NOMO-1 treated with DMSO at 0.1 percent for 48 hours (cell line): ENCODE measurements at regions not wholly inside any gene's neighbourhood (a gene's known extent, or its start where the extent isn't known, plus 50 kb on each side); places are given as distances from the start of the nearest gene placed in this dataset.

Experiments used
- DNase-seq: peaks from one replicate; lab custom pipeline; 2025; ENCODE audit not compliant: unreplicated experiment; lab: John Stamatoyannopoulos, UW

DNA sequence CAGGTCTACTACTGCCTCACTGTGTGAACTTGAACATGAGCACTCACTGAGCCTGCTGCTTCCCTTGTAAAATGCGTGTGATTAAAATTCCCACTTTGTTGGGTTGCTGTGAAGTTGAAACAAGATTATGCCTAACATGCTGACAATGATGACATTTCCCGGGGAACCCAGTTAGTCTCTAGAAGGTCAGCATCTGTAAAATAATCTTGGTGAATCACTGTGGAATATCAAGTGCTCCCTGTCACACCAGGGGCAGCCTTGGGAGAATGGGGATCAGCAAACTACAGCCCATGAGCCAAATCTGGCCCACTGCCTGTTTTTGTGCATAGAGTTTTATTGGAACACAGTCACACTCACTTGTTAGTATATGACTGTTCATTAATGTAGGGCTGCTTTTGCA is 335.2 kb downstream of the MIAT start:
- no peak for DNase-seq

DNA sequence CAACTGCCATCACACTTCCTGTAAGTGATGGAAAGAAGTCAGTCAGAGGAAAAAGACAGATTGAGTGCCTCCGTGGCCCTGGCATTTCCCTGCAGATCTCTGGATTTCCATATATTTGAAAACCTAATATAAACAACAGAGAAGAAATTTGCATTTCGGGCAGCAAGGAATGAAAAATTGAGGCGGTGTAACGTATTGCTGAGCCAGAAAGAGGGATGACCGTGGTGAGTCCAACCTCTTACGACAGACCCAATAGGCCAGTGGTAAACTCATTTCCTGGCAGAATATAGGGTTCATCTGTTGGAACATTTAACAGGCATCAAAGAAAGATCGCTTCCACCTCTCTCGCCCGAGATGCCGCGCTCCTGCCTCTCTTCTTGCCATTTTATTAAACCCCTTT is 336.5 kb downstream of the MIAT start:
- no peak for DNase-seq

DNA sequence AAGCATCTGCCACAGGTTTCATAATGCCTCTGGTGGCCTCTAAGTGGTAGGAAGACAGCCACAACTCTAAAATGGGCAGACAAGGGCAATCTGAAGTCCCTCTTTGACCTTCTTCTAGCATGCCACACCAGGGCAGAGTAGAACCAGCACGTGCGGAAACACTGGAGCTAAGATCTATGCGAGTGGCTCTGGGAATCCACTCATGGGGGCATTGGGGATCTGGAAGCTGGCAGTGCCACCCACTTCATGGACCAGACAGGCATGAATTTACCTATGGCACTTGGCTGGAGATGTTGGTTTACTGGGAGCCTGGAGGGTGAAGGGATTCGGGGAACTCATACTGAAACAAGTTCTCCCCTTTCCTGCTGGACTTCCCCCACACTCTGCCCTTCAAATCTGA is 337.4 kb downstream of the MIAT start:
- DNase-seq: no peak

DNA sequence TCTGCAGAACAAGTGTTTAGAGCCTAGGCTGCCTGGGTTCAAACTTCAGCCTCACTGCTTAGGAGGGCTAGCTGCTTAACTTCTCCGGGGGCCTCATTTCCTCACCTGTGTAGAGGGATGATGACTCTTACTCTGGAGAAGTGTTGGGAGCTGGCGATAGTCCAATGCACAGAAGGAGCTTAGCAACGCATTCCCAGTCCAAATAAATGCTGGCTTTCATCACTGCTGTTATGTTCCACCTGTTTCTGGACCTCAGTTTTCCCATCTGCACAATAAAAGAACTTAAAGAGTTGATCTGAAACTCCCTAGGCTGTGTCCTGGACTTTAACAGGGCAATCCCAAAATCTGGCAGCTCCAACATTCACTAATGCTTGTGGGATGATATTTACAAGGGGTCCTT is 337.8 kb downstream of the MIAT start:
- no peak for DNase-seq

DNA sequence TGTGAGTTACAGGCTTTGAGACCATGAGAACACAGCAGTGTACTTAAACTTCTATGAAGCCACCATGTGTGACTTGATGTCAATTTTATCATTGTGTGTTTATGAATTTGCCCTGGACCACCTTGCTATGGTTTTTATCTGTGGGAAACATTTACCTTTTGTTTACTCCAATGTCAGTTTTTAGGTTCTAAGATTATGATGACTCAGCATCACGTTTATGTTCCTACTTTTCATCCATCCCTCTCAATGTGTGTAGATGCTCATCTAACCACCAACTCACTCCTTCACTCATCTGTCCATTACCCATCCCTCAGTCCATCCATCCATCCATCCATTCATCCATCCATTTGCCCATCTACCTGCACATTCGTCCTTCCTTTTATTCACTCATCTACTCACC is 338.8 kb downstream of the MIAT start:
- no peak for DNase-seq

DNA sequence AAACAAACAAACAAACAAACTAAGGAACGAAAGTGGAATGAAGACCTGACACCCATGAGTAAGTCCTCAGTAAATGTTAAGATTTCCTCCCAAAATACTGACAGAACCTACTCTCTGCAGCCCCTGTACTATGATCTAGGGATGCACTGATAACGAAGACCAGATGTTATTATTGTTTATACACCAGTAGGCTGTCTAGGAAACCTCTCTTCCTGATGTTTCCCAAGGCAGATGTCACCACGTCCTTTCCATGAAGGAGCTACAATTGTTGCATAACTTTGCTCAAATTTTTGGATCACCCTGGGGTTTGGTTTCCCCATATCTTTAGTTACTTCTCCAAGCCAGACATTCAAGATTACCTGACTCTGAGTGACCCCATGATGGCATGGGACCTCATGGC is 340.7 kb downstream of the MIAT start:
- no peak for DNase-seq

DNA sequence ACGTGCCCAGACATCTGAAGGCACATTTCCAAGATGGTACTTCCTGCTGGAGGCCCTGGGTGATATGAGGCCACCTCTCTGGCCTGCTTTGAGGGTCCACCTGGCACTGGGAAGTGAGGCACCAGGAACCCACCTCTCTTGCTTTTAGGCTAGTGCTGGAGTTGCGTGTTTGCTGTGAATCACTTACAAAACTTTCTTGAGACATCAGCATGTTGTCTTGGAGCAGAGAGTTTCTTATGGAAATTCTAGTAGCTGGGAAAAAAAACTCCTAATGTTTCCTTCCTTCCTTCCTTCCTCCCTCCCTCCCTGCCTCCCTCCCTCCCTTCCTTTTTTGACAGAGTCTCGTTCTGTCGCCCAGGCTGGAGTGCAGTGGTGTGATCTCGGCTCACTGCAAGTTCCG is 341.3 kb downstream of the MIAT start:
- DNase-seq: no peak

DNA sequence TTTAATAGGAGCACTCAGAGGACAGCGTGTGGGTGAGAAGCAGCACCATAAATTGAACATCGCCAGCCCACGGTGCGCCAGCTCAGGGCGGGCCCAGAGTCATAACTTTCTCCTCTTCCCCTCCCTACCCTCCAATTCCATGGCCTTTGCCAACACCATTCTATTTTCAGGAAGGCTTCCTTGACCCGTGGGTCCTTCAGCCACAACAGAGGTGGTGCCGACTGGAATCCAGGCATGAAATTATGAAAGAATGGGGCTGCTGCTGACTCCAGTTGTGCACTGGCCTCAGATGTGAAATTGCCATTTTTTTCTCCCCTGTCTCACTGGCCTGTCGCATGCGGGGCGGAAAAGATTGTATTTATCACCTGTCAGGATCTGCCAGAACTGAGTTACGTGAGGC is 345.9 kb downstream of the MIAT start:
- DNase-seq: no peak

DNA sequence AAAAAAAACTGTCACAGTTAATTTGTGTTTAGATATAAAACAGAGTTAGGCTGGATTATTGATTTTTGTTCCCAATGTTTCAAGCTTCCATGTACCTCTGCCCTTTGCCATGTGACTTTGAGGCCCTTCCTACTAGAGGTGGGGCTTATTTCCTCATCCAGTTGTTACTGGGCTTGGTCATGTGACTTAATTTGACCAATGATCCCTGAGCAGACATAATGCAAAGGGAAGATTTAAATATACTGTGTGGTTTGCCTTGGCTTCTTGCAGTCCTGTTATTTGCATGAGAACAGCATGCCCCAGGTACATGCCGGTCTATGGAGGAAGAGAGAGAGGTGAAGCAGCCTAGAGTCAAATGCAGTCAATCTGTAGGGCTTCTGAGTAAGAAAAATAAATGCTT is 347.0 kb downstream of the MIAT start:
- DNase-seq: no peak

DNA sequence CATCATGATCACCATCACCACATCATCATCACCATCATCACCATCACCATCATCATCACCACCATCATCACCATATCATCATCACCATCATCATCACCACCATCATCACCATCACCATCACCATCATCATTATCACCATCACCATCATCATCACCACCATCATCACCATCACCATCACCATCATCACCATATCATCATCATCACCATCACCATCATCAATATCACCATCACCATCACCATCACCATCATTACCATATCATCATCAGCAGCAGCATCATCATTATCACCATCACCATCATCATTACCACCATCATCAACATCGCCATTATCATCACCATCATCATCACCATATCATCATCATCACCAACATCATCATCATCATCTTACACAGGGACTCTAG is 351.1 kb downstream of the MIAT start:
- DNase-seq: no peak

DNA sequence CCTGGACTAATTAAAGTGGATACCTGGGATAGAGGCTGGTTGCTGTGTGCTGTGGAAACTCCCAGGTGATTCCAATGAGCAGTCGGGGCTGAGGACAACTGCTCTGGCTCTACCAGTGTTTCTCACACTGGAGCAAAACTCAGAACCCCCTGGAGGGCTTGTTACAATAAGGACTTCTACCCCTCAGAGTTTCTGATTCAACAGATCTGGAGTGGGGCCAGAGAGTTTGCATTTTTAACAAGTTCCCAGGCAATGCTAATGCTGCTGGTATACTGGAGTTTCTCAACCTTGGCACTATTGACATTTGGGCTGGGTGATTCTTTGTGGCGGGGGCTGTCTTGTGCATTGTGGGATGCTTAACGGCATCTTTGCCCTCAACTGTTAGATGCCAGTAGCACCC is 353.7 kb downstream of the MIAT start:
- DNase-seq: no peak

DNA sequence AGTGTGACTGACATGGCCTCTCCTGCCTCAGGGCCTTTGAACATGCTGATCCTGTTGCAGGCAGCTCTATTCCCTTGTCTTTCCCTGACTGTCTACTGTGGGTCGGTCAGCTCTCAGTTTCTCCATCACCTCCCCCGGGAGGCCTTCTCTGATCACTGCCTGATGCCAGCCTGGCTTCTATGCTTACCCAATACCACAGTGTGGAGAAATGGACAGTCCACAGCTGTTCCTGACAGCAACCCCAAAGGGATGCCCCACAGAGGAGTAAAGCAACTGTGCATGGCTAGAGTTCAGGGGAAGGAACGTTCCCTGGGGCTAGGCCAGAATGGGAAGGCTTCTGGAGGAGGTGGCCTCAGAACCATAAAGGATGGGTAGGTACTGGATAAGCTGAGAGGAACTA is 354.3 kb downstream of the MIAT start:
- DNase-seq: no peak

DNA sequence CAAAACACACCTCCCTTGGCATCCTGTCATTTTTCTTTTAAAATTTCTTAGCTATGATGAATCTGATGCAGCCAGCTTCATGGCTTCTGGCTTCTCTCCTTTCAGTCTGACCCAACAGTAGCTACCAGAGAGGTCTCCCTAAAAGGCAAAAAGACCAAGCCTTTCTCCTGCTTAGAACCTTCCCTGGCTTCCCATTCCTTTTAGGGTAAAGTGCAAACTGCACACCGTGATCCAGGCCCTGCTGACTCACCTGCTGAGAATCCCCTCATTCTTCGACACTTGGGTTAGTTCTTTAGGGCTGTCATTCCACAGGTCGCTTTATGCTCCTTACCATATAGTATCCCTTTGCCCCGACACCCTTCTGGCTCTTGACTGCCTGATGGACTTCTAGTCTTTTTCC is 362.4 kb downstream of the MIAT start:
- DNase-seq: no peak

DNA sequence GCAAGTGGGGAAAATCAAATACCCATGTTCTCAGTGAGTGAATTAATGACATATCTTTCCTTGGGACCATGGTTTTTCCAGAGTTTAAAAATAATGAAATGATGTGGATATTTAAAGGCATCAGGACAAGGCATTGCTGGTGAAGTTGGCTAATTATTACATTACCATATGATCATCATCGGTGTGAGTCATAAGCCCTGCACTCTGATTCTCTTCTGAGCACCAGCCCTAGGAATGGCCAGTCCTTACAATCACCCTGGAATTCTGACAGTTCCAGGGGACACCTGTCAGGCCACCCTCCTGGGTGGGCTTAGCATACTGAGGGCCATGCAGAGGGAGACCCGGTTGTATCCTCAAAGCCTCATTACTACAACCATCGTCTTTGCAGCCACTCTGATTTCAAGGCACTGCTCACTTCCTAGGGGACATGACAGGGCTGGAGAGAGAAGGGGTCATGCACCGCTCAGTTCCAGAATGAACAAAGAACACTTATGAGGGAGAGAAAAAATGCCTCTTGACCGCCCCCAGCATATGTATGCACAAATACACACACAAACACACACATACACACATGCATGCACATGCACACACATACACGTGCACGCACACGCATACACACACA is 365.0 kb downstream of the MIAT start:
- no peak for DNase-seq

DNA sequence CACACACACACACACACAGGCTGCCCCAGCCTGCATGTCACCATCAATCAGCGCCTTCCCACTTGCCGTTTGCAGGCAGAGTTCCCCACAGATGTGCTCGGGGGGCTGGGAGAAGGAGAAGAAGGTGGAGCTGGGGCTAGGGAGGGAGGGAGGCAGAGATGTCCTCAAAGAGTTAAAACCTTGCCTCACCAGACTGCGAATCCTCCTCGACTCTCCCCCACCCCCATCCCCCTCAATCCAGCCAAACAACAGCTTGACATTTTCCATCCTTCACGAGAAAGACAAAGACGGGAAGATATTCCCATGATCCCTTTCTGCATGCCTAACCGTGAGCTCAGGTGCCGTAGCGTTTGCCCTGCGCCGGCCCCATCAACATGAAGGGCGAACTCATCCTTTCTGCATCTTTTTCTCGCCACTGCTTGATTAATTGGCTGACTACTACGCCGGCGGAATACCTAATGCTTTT is 365.5 kb downstream of the MIAT start:
- no peak for DNase-seq

DNA sequence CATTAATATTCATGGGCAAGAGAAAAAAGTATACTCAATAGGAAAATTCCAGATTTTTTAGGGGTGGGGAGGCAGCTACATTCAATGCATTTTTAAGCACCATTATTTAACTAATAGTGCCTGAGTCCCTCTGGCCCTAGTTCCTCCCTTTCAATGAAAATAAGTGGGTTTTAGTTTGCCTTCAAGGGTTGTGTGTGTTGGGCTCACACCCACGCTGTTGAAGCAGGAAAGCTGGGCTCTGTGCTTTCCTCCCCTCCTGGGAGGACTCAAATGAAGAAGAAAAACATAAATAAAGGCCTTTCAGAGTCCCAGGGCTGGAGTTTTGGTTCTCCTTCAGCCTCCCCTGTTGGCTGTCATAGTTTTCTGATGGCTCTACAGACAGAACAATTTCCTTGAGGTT is 366.2 kb downstream of the MIAT start:
- no peak for DNase-seq

DNA sequence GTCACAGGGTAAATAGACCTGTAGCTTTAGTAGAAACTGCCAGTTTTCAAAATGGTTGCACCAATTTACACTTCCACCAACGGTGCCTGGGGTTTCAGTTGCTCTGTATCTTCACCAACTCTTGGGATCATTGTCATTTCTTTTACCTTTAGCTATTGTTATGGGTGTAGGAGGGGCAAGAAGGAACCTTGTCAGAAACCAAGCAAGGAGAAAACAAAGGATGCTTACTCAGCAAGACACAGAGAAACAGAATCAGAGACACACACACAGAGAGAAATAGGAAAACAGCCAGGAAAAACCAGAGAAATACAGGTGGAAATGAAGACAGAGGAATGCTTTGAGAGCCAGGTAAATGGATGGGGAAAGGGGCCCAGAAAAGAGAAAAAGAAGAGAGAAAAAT is 367.6 kb downstream of the MIAT start:
- DNase-seq: no peak

DNA sequence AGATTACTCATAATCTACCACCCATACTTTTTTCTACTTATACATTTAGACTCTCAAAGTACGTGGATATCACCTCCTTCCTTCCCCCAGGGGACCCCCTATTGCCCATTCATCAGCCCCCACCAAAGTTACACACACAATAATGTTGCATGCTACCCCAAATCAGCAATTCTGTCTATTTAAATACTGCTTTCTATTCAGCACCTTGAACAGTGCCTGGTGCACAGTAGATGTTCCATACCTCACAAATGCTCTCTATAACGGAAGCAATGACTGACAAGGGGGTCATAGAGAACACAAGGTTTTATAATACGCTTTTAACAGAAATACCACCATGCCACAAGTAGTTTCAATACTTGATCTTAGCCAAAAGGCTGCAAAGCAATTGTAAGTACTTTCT is 370.7 kb downstream of the MIAT start:
- no peak for DNase-seq

DNA sequence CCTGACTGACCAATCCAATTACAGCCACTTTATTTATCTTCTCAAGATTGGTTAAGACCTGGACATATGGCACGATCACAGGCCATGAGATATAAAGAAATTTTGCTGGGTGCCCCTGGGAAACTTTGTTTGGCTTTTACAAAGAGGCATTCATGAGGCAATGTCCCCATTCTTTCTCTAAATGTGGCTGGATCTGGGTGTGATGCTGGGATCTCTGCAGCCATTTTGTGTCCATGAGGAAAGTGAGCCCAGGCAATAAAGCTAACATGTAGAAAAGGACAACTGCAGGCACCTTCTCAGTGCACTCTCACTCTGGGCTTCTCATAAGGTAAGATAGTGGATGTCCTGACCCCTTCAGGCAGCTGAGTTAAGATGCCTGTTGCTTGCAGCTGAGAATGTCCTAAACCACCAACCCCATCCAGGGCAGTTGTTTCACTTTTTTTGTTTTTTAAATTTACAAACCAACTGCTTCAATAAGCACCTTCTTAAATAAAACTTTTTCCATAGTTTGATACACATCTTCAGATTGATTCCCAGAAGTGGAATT is 372.3 kb downstream of the MIAT start:
- no peak for DNase-seq

DNA sequence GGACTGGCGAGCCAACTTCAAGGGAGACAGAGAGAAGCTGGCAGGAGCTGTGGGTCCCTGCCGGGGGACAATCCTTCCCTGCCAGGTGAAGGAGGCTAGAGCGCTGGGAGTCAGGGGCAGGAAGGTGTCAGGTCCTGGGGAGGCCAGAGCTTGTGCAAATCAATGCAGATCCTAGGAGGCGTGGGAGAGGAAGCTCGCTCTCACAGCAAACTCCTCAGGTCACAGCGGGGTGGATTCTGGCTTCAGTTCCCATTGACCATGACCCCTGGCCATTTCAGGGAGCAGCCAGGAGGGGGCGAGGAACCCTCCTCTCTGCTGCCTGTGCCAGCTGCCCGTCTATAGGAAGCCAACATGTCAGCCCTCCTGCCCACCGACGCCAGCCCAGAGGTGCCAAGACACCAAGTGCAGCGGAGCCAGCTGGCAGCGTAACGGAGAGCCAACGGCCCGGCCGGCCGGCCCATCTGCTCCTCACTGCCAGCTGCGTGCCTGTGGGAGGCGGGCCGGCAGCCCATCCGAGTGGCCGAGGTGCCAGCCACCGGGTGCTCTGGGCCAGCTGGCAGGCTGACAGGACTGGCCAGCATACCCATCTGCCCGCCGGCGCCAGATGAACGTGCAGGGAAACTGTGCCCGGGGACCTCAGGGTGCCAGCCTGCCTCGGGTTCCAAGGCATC is 374.8 kb downstream of the MIAT start:
- no peak for DNase-seq

DNA sequence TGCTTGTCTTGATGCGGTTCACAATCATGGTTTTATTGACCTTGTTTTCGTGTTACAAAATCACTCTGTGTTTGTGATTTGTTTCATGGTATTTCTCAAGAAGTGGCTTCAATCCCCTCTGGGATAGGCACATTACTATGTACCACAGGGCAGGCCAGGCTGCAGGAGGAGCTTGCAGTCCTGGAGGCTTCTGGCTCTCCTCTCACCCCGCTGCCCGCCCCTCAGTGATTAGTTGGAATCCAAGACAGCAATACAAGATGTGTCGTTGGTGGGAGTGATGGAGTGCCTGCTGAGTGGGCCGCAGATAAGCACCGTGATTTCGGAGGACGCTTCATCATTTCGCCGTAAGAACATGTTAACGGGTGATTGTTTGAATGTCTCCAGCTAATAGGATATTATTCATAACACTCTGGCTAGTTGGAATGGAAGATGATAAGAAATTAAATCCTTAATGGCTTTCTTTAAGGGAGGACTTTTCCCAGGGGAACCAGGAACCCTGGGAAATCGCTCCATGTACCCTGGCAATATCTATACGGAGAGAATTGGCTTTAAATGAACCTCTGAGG is 384.4 kb downstream of the MIAT start:
- no peak for DNase-seq

DNA sequence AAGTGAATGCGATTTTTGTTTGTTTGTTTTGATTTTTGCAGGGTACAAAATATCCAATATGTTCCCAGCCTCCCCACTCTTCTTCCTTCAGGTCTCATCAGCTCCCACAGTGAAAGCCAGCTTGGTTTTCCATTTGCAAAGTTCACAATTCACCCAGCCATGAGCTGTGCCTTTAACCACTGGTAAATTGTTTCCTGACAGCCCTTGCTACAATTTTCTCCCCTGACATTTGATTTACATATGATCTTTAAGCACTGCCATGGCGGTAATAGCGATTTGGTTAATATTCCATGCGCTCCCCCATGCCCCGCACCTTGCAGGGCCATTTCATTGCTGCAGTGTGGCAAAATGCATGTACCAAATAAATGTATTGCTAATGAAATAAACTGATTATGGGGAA is 385.9 kb downstream of the MIAT start:
- DNase-seq: no peak
